Transverse colon (tissue), 4 donors: ENCODE measurements at regions not wholly inside any gene's neighbourhood (a gene's known extent, or its start where the extent isn't known, plus 50 kb on each side); places are given as distances from the start of the nearest gene placed in this dataset.

Experiments used
- DNase-seq: peaks from one replicate; pipeline ENCODE4 v3.0.0-alpha.2; 2019
- H3K27ac ChIP-seq, 4 donors: fragments of 200-600 bp; sonication (generic); 2 replicates each; pipeline ENCODE4 v1.5.1; 2016 to 2018; ENCODE audit warnings: inconsistent platforms in 4 of 4
- H3K27me3 ChIP-seq: fragments of 200-600 bp; sonication (generic); 2 replicates; pipeline ENCODE4 v1.5.1; 2017; ENCODE audit warnings: inconsistent platforms
- H3K36me3 ChIP-seq, 4 donors: fragments of 200-600 bp; sonication (generic); 2 replicates each; pipeline ENCODE4 v1.5.1; 2017 to 2019; ENCODE audit warnings: inconsistent platforms in 4 of 4
- H3K4me1 ChIP-seq, 4 donors: fragments of 200-600 bp; sonication (generic); 2 replicates each; pipeline ENCODE4 v1.5.1; 2017 to 2020; ENCODE audit warnings: inconsistent platforms in 4 of 4
- H3K4me3 ChIP-seq, 4 donors: fragments of 200-600 bp; sonication (generic); 1 replicate in 1 of 4; 2 replicates in 3 of 4; pipeline versions ENCODE4 v1.5.1 to v1.6.1; 2017 to 2019; ENCODE audit warnings: inconsistent platforms in 4 of 4
- H3K9me3 ChIP-seq, 2 donors: fragments of 200-600 bp; sonication (generic); 2 replicates each; pipeline ENCODE4 v1.5.1; 2017 to 2019; ENCODE audit warnings: inconsistent platforms in 2 of 2
- CTCF ChIP-seq, 5 experiments: fragments of 200-600 bp in 3 of 5; fragments of 450-650 bp in 2 of 5; sonication (generic) in 3 of 5; IDR thresholded peaks; 1 replicate in 2 of 5; 2 replicates in 3 of 5; pipeline ENCODE4 v1.5.1; 2016 to 2017; ENCODE audit warnings: antibody characterized with exemption in 5 of 5, inconsistent platforms in 3 of 5, mild to moderate bottlenecking in 2 of 5, moderate library complexity in 1 of 5
- EP300 ChIP-seq: sonication (generic); formaldehyde crosslinking; IDR thresholded peaks from one replicate; pipeline ENCODE4 v1.6.1; 2017; ENCODE audit warnings: antibody characterized with exemption, low read depth
- POLR2A ChIP-seq: fragments of 450-650 bp; IDR thresholded peaks from one replicate; pipeline ENCODE4 v1.6.1; 2016; ENCODE audit warnings: antibody characterized with exemption, mild to moderate bottlenecking, moderate library complexity
- POLR2AphosphoS5 ChIP-seq, 3 donors: sonication (generic); formaldehyde crosslinking; IDR thresholded peaks; one replicate each; pipeline ENCODE4 v1.6.1; 2016; ENCODE audit warnings: antibody characterized with exemption in 3 of 3
- WGBS, 2 donors: methylation state at CpG; one replicate each; pipeline ENCODE4 v1.1.5; 2018; ENCODE audit warnings: low coverage in 1 of 2; 5-methylcytosine and 5-hydroxymethylcytosine counted together
- in situ Hi-C, 4 donors: fragments of 200-750 bp; cut with MboI; loops; one replicate each; pipeline versions ENCODE4 v1.15.0 to v1.15.1; 2017; ENCODE audit warnings: low sequenced_read_pairs in 3 of 4, low pct_ligation_motif_present in 1 of 4, low pct_unique_long_range_greater_than_20kb in 1 of 4
- intact Hi-C: fragments of 100-400 bp; cut with DNase I; formaldehyde crosslinking; loops from one replicate; pipeline ENCODE4 v1.15.1; 2023; ENCODE audit warnings: low total_unique reads

DNA sequence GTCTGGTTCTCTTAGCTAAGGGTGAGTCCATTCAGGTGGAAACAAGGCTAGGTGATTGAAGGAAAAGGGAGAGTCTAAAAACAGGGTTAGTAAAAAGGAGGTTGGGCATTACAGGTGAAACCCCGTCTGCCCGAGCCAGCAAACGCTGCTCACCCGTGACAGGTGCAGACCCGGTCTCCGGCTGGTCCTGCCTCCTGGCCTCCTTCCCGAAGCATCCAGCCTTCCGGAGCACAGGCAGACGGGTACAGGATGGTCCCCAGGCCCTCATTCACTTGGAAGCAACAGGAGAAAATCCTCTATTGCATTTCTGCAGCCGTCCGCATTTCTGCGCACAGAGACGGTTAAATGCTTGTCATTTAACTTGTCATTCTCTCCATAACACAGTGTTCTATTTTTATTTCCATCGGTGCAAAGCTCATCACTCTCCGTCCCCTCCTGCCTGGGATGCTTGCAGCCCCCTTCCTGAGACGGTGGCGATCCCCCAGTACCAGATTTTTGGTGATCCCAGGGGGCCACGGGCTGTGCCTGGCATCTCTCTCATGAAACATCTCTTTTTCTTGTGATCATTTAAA, 90.8 kb upstream of the PPP2R3B start:
- intact Hi-C loops (no loop called here), in situ Hi-C loops (no loop called here)
- Histone ChIP-seq H3K27ac (no peak overlapping the region), H3K4me1 (no peaks in the 10 kb centered on the region), H3K36me3 (no peaks in the 10 kb centered on the region), H3K4me3 (no peak overlapping the region), H3K27me3 (no peaks in the 10 kb centered on the region), H3K9me3 (no peaks in the 10 kb centered on the region)
- TF ChIP-seq POLR2AphosphoS5 (IDR thresholded peaks at IDR 0.05) (no peak), EP300 (no peak), POLR2A (no peak), CTCF (IDR thresholded peaks at IDR 0.05) (no peak)
- no peak for DNase-seq
- WGBS, 2 donors, result 44 to 81% methylated on average over 7 to 18 of the region's 18 CpGs

GRCh38 chrX:479273-479981, 92.7 kb upstream of the PPP2R3B start:
- Histone ChIP-seq H3K4me1 (no peaks in the 10 kb centered on the region), H3K27ac (no peak overlapping the region), H3K27me3 (no peaks in the 10 kb centered on the region), H3K9me3 (no peaks in the 10 kb centered on the region), H3K4me3 (no peak overlapping the region), H3K36me3 (no peaks in the 10 kb centered on the region)
- DNase-seq, result no peak
- WGBS, 2 donors, result 91 to 95% methylated on average over 9 to 20 of the region's 20 CpGs
- intact Hi-C loops, result no loop called here
- in situ Hi-C loops, result no loop called here
- no peak for TF ChIP-seq CTCF (IDR thresholded peaks at IDR 0.05)
- no peak for TF ChIP-seq POLR2AphosphoS5 (IDR thresholded peaks at IDR 0.05)
- TF ChIP-seq EP300, result no peak
- no peak for TF ChIP-seq POLR2A

DNA sequence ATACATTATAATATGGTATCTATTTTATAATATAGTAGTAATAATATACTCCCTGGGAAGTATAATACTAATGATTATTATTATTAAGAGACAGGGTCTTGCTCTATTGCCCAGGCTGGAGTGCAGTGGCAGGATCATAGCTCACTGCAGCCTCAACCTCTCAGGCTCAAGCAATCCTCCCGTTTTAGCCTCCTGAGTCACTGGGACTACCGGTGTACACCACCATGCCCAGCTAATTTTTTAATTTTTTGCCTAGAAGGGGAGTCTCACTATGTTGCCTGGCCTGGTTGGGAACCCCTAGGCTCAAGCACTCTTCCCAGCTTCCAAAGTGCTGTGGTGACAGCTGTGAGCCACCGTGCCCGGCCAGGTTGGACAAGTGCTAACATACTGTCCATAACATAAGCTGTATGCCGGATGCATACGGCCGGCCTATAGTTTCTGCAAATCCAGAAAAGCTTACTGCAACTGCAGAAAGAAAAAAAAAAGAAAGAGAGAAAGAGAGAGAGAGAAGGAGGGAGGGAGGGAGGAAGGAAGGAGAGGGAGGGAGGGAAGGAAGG, 94.2 kb upstream of the PPP2R3B start:
- TF ChIP-seq CTCF (IDR thresholded peaks at IDR 0.05), result no peak
- TF ChIP-seq EP300, result no peak
- TF ChIP-seq POLR2AphosphoS5 (IDR thresholded peaks at IDR 0.05), result no peak
- no peak for TF ChIP-seq POLR2A
- no peaks in the 10 kb centered on the region for H3K9me3 ChIP-seq
- in situ Hi-C loops (no loop called here), intact Hi-C loops (no loop called here)
- no peaks in the 10 kb centered on the region for H3K4me1 ChIP-seq
- no peaks in the 10 kb centered on the region for H3K27me3 ChIP-seq
- H3K4me3 ChIP-seq, result no peak overlapping the region
- 85 to 93% methylated on average over 5 to 7 of the region's 7 CpGs for WGBS, 2 donors
- H3K27ac ChIP-seq, result no peak overlapping the region
- H3K36me3 ChIP-seq, result no peaks in the 10 kb centered on the region
- DNase-seq, result no peak

DNA sequence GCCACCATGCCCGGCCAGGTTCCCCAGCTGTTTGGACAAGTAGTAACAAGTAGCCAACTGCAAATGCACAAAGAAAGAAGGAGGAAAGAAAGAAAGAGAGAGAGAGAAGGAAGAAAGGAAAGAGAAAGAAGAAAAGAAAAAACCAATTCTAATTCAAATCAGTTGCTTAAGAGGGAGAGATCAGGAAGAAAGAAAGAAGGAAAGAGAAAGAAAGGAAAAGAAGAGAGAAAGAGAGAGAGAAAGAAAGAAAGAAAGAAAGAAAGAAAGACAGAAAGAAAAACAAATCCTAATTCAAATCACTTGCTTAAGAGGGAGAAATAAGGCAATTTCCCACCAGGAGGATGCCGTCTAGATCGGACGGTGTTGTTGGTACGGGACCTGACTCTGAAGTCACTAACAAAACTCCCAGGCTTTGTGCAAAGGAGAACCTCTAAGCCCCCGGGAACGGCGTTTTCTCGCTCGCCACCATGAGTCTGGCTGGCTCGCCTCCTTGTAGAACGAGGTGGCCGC, 95.5 kb upstream of the PPP2R3B start:
- Histone ChIP-seq H3K36me3 (no peaks in the 10 kb centered on the region), H3K9me3 (no peaks in the 10 kb centered on the region), H3K4me3 (no peak overlapping the region), H3K4me1 (no peaks in the 10 kb centered on the region), H3K27me3 (no peaks in the 10 kb centered on the region), H3K27ac (no peak overlapping the region)
- 70 to 75% methylated on average over 2 to 13 of the region's 13 CpGs for WGBS, 2 donors
- no peak for DNase-seq
- TF ChIP-seq POLR2A, result no peak
- TF ChIP-seq EP300, result no peak
- TF ChIP-seq CTCF (IDR thresholded peaks at IDR 0.05), result no peak
- no peak for TF ChIP-seq POLR2AphosphoS5 (IDR thresholded peaks at IDR 0.05)
- intact Hi-C loops, result no loop called here
- in situ Hi-C loops, result no loop called here
